ENCODE measurements at regions not wholly inside any gene's neighbourhood (a gene's known extent, or its start where the extent isn't known, plus 50 kb on each side); places are given as distances from the start of the nearest gene placed in this dataset.
A peak's percentile ranks its signal among the peaks of the same experiment; 100 is the strongest.

- no peaks in the 10 kb centered on the region for H3K9me3 ChIP-seq (ENCODE audit: control insufficient read depth in 4 of 4, insufficient read depth in 3 of 4, low read length in 3 of 4)
- no peak overlapping the region for H3K27ac ChIP-seq (ENCODE audit: low read depth in 1 of 2, low read length in 1 of 2)
- TF ChIP-seq CTCF (IDR thresholded peaks at IDR 0.05; ENCODE audit: control extremely low read depth, extremely low read depth), result no peak
- H3K4me1 ChIP-seq (ENCODE audit: control insufficient read depth in 5 of 5, insufficient read depth in 5 of 5, low read length in 5 of 5), result peaks cover 0 to 19% (median 0%) of the 10 kb centered on the region in 5 donors
- ATAC-seq (ENCODE audit: insufficient read depth, low FRiP score) (no peak), DNase-seq (no peak)
- H3K27me3 ChIP-seq (ENCODE audit: control insufficient read depth in 3 of 3, insufficient read depth in 3 of 3, low read length in 2 of 3), result peaks cover 0 to 8% (median 0%) of the 10 kb centered on the region in 3 donors
- no peaks in the 10 kb centered on the region for H3K36me3 ChIP-seq (ENCODE audit: control insufficient read depth in 4 of 4, insufficient read depth in 4 of 4, low read length in 4 of 4)
- 93 to 94% methylated on average over 26 of the region's 26 CpGs for WGBS, 2 donors
- H3K9ac ChIP-seq (ENCODE audit: insufficient read depth in 1 of 2, low read length in 2 of 2), result no peak overlapping the region
- H3K4me3 ChIP-seq, result no peak overlapping the region
Measured at GRCh38 chr6:170177772-170178560, 112.9 kb downstream of the DLL1 start.

- H3K9ac ChIP-seq (ENCODE audit: insufficient read depth in 1 of 2, low read length in 2 of 2), result no peak overlapping the region
- peaks cover 0 to 4% (median 0%) of the 10 kb centered on the region in 3 donors for H3K27me3 ChIP-seq (ENCODE audit: control insufficient read depth in 3 of 3, insufficient read depth in 3 of 3, low read length in 2 of 3)
- H3K4me3 ChIP-seq, result no peak overlapping the region
- DNase-seq (peak; percentile 22 to 39 (median 29)), ATAC-seq (ENCODE audit: insufficient read depth, low FRiP score) (no peak)
- H3K4me1 ChIP-seq (ENCODE audit: control insufficient read depth in 5 of 5, insufficient read depth in 5 of 5, low read length in 5 of 5), result peaks cover 0 to 19% (median 0%) of the 10 kb centered on the region in 5 donors
- WGBS, 2 donors, result 85 to 90% methylated on average over 49 to 61 of the region's 61 CpGs
- no peak for TF ChIP-seq CTCF (IDR thresholded peaks at IDR 0.05; ENCODE audit: control extremely low read depth, extremely low read depth)
- no peak overlapping the region for H3K27ac ChIP-seq (ENCODE audit: low read depth in 1 of 2, low read length in 1 of 2)
- no peaks in the 10 kb centered on the region for H3K9me3 ChIP-seq (ENCODE audit: control insufficient read depth in 4 of 4, insufficient read depth in 3 of 4, low read length in 3 of 4)
- H3K36me3 ChIP-seq (ENCODE audit: control insufficient read depth in 4 of 4, insufficient read depth in 4 of 4, low read length in 4 of 4), result no peaks in the 10 kb centered on the region
Measured at GRCh38 chr6:170176898-170177771, 113.7 kb downstream of the DLL1 start.

GRCh38 chr6:170176136-170176897 is 114.6 kb downstream of the DLL1 start:
- ATAC-seq (ENCODE audit: insufficient read depth, low FRiP score) (no peak), DNase-seq (peak in 2 of 3 donors; percentile 43 to 45)
- TF ChIP-seq CTCF (IDR thresholded peaks at IDR 0.05; ENCODE audit: control extremely low read depth, extremely low read depth), result no peak
- Histone ChIP-seq H3K27ac (ENCODE audit: low read depth in 1 of 2, low read length in 1 of 2) (no peak overlapping the region), H3K36me3 (ENCODE audit: control insufficient read depth in 4 of 4, insufficient read depth in 4 of 4, low read length in 4 of 4) (no peaks in the 10 kb centered on the region), H3K4me1 (ENCODE audit: control insufficient read depth in 5 of 5, insufficient read depth in 5 of 5, low read length in 5 of 5) (peaks cover 0 to 19% (median 0%) of the 10 kb centered on the region in 5 donors), H3K9me3 (ENCODE audit: control insufficient read depth in 4 of 4, insufficient read depth in 3 of 4, low read length in 3 of 4) (no peaks in the 10 kb centered on the region), H3K27me3 (ENCODE audit: control insufficient read depth in 3 of 3, insufficient read depth in 3 of 3, low read length in 2 of 3) (no peaks in the 10 kb centered on the region), H3K9ac (ENCODE audit: insufficient read depth in 1 of 2, low read length in 2 of 2) (no peak overlapping the region), H3K4me3 (no peak overlapping the region)
- WGBS, 2 donors, result 87 to 93% methylated on average over 50 to 51 of the region's 51 CpGs

Data from lung (tissue), 11 donors.